Mucosa of descending colon (tissue), 3 donors: ENCODE measurements at regions not wholly inside any gene's neighbourhood (a gene's known extent, or its start where the extent isn't known, plus 50 kb on each side); places are given as distances from the start of the nearest gene placed in this dataset.

Experiments
- ATAC-seq: fragments of 200-7000 bp; cut with Tn5 transposase; one replicate; pipeline ENCODE4 v1.9.1; 2020; ENCODE audit warnings: mild to moderate bottlenecking, moderate library complexity
- DNase-seq, 3 donors: peaks; one replicate each; pipeline ENCODE4 v3.0.0-alpha.2; 2020
- H3K36me3 ChIP-seq: fragments of 200-600 bp; one replicate; pipeline ENCODE4 v1.8.0; 2021; ENCODE audit warnings: low read depth, mild to moderate bottlenecking
- H3K4me1 ChIP-seq: fragments of 200-600 bp; one replicate; pipeline ENCODE4 v1.8.0; 2021; ENCODE audit warnings: low read depth, mild to moderate bottlenecking
- H3K4me3 ChIP-seq: fragments of 200-600 bp; one replicate; pipeline ENCODE4 v1.8.0; 2021; ENCODE audit warnings: mild to moderate bottlenecking
- H3K9me3 ChIP-seq: fragments of 200-600 bp; one replicate; pipeline ENCODE4 v1.8.0; 2021; ENCODE audit warnings: mild to moderate bottlenecking
- CTCF ChIP-seq: fragments of 200-600 bp; IDR thresholded peaks from one replicate; pipeline ENCODE4 v1.8.0; 2022; ENCODE audit warnings: antibody characterized with exemption, mild to moderate bottlenecking
- intact Hi-C, 2 donors: fragments of 100-400 bp; cut with DNase I in 1 of 2; cut with micrococcal nuclease in 1 of 2; formaldehyde crosslinking; loops; one replicate each; pipeline versions ENCODE4 v1.11.0 to v1.11.1; 2022; cut with DNase I, micrococcal nuclease
- donor health status: DM: no; HTN: no; CAD: no; lungs with moderate emphysema.
- donor health status: DM: no; HTN: no; CAD: no.
- donor health status: DM: no; HTN: yes; CAD: no.

DNA sequence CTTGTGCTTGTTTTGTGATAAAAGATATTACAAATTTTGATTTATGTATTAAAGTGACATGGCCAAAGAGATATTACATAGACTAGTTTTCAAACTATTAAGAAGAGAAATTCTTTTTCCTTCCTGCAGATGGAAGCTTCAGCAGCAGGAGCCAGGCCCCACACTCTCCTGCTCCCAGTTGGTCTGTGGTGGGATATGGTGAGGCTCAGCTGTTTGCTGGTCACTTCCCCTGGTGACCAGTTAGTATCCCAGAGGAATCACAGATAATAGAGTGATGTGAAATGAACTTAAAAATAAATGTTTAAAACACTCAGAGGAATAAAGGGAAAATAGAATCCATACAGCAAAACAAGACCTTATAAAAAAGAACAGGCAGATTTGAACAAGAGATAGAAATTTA is 154.7 kb downstream of the KTN1 start:
- no peak for DNase-seq
- Histone ChIP-seq H3K4me1 (no peaks in the 10 kb centered on the region), H3K4me3 (no peak overlapping the region), H3K36me3 (no peaks in the 10 kb centered on the region), H3K9me3 (no peaks in the 10 kb centered on the region)
- no peak for ATAC-seq
- no peak for TF ChIP-seq CTCF
- intact Hi-C loops: no loop called here

DNA sequence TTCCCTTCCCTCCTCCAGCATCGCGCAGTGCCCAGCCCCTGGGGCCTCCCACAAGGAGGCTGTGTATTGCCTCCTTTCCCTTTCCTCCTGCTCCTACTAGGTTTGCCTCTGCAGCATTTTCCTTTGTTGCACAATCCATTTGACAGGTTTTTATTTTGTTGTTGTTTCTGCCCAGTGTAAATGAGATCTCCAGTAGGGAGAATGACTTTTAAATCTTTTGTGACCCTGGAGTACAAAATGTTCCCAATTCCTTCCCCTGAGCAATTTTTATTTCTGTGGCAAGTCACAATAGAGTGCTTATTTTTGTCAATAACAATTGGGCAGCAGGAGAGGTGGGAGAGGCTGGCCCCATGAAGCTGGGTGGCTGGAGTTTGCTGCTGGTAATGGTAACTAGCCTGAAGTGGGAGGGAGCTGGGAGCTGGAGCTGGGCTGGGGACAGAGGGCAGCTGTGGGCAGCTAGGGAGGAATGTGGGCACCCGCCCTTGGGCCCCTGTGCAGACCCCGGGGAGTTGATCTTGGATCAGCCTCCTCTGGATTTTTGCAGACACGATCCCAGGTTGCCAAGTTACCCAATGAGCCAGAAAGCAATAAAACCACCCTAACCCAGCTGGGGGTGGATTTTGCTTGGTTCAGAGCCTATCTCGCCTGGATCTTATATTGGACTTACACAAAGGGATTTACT is 160.1 kb downstream of the KTN1 start:
- Histone ChIP-seq H3K4me1 (no peaks in the 10 kb centered on the region), H3K9me3 (no peaks in the 10 kb centered on the region), H3K36me3 (no peaks in the 10 kb centered on the region), H3K4me3 (no peak overlapping the region)
- no peak for ATAC-seq
- no peak for TF ChIP-seq CTCF
- no peak for DNase-seq
- intact Hi-C loops: loop anchor here in 1 of 2 donors (10.0 kb wide), 1 partner anchor 1345 kb away; no protein-coding TSS in a partner anchor

- DNase-seq (no peak), ATAC-seq (no peak)
- intact Hi-C loops: loop anchor here in 1 of 2 donors (10.0 kb wide), 1 partner anchor 1344 kb away; no protein-coding TSS in a partner anchor
- Histone ChIP-seq H3K36me3 (no peaks in the 10 kb centered on the region), H3K4me3 (no peak overlapping the region), H3K9me3 (no peaks in the 10 kb centered on the region), H3K4me1 (no peaks in the 10 kb centered on the region)
- no peak for TF ChIP-seq CTCF
Measured at GRCh38 chr14:55740649-55740989, 160.6 kb downstream of the KTN1 start.

DNA sequence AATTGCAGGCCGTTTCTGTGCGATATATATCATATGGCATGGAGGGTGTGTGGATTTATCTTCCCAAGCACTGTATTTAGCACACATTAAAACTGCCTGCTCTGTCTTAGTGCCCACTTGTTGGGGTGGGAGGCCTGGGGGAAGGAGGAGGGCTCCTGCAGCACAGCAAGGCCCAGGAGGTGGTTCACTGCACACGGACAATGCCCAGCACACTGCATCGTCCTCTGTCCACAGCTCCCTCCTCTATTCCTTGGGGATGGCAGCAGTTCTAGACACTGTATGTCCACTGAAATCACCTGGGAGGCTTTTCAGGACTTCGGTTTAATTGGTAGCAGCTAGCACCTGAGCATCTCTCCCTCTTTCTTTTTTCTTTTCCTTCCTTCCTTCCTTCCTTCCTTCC is 161.2 kb downstream of the KTN1 start:
- no peak for ATAC-seq
- H3K36me3 ChIP-seq: no peaks in the 10 kb centered on the region
- no peaks in the 10 kb centered on the region for H3K9me3 ChIP-seq
- intact Hi-C loops: loop anchor here in 1 of 2 donors (10.0 kb wide), 1 partner anchor 1344 kb away; no protein-coding TSS in a partner anchor
- TF ChIP-seq CTCF: no peak
- no peak overlapping the region for H3K4me3 ChIP-seq
- DNase-seq: no peak
- no peaks in the 10 kb centered on the region for H3K4me1 ChIP-seq

DNA sequence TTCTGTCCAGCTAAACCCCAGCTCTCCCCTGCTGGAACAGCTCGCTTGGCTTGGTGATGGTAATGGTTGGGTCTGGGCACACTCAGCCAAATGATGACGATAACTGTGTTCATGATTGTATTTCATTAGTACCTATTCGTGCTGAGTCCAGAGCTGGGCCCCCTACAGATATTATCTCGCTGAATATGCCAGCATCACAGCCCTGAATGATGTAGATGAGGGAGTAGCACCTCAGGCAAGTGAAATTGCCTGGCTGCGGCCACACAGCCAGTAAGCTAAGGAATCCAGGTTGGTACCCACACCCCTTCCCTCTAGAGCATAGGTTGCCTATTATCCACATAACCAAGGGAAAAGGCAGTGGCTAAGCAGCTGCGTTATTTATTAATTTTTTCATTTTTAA is 163.5 kb downstream of the KTN1 start:
- DNase-seq (no peak), ATAC-seq (no peak)
- Histone ChIP-seq H3K9me3 (no peaks in the 10 kb centered on the region), H3K4me3 (no peak overlapping the region), H3K4me1 (peaks cover 3% of the 10 kb centered on the region), H3K36me3 (no peaks in the 10 kb centered on the region)
- intact Hi-C loops: loop anchor here in 1 of 2 donors (10.0 kb wide), 1 partner anchor 1341 kb away; no protein-coding TSS in a partner anchor
- no peak for TF ChIP-seq CTCF
